D341Med (cell line): ENCODE measurements at regions not wholly inside any gene's neighbourhood (a gene's known extent, or its start where the extent isn't known, plus 50 kb on each side); places are given as distances from the start of the nearest gene placed in this dataset.
"Not testable (repeated sequence)": the region's sequence is repeated elsewhere in the genome, so short reads cannot be mapped to it uniquely, and the experiment has no call there.

Experiments used
- DNase-seq: peaks from one replicate; pipeline ENCODE4 v3.0.0; 2012; ENCODE audit warnings: low spot score

GRCh38 chr9:13439685-13440476 is 160.4 kb upstream of the MPDZ start:
- DNase-seq: peak; percentile 24

DNA sequence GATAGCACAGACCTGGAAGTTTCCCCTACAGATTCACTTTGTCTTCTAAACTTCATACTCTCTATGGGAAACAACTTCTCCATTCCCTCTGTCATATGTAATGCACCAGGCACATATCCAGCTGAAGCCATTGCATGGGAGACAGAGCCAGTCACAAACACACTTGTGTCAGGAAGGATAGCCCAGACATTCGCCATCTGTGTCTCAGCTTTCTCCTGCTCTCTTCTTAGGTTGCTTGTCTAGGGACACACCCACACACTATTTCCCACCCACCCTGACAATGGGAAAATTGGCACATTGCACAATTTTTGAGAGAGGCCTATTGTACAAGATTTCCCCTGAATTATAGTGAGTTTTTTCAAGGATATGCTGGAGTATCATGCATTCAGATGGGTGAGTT is 158.4 kb upstream of the MPDZ start:
- DNase-seq: no peak

DNA sequence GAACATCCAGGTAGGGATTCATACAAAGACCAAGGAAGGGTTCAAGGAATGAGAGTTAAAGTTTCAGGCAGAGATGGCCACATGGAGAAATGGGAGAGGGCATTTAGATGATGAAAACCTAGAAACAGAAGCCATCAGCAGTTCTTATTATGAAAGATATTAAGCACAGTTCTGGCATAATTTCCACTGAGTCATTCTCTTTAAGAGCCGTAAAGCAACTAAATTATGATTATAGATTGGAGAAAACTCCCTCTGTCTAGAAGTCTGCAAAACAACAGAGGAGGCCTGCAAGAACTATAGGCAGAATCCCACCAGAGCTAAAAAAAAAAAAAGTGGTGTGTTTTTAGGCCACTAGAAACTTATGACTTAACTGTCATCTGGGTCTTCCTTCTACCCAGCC is 157.1 kb upstream of the MPDZ start:
- DNase-seq: no peak

DNA sequence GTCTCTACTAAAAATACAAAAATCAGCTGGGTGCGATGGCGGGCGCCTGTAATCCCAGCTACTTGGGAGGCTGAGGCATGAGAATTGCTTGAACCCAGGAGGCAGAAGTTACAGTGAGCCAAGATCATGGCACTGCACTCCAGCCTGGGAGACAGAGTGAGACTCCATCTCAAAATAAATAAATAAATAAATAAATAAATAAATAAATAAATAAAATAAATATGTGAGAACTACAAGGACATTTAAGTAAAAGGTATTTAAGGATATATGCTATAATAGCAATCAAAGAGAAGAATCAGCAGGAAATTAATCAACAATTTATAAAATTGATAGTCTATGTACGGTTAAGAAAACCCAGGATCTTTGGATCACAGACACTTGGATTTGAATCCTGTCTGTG is 154.0 kb upstream of the MPDZ start:
- not testable (repeated sequence) for DNase-seq

DNA sequence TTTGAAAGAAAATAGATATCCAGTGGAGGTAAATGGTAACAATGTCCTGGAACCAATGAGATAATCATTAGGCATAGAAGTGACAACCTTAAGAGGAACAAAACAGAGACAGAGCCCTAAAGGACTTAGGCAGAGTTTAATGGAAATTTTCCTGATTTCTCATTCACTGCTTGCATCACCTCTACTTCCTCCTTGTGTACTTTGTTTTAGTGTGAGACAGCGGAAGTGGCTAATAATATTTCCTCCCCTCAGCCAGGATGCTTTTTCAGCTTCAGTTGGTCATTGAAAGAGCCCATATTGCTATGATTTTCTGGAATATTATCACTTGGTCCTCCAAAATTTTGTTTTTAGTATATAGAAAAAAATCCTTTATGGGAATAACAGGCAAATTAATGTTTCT is 153.4 kb upstream of the MPDZ start:
- no peak for DNase-seq

- DNase-seq: no peak
These were observed 152.2 kb upstream of the MPDZ start for GRCh38 chr9:13431692-13432091.

- DNase-seq: no peak
These were observed 151.7 kb upstream of the MPDZ start for GRCh38 chr9:13431222-13431536.

DNA sequence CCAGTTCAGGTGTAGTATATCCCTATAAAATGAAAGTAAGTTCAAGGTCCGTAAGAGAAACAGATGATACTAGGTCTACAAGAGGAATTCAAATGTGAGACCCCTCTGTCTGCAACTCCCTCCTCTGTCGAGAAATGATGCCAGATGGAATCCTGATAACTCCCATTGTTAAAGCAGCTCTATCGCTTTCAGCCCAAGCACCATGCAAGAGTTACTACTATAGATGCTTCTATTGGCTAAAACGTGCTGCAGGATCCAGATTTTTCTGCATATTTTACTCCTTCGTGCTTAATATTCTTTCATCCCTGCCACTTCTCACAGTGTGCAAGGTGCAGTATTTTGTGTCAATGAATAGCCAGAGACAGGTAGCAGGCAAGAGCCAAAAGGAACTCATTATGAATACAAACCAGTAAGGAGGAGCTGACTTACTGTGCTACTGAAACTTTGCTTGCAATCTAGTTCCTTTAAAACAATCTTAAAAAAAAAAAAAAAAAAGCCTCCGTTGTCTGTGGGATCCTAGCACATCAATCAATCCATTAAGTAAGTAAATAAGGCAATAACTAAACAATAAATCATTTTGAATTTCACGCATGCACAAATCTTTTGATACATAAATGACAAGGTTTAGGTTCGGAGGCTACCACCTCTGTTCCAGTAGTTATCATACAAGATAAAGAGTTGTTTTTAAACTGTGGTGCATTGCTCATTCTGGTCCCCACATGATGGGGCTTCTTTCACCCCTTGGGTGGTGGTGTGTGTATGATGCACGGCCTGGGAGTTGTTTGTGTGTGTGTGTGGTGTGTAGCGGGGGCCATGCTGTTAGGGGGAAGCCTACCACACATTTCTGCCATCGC is 151.1 kb upstream of the MPDZ start:
- no peak for DNase-seq

GRCh38 chr9:13429301-13430190 is 150.1 kb upstream of the MPDZ start:
- DNase-seq: no peak

GRCh38 chr9:13428766-13429165 is 149.3 kb upstream of the MPDZ start:
- no peak for DNase-seq

DNA sequence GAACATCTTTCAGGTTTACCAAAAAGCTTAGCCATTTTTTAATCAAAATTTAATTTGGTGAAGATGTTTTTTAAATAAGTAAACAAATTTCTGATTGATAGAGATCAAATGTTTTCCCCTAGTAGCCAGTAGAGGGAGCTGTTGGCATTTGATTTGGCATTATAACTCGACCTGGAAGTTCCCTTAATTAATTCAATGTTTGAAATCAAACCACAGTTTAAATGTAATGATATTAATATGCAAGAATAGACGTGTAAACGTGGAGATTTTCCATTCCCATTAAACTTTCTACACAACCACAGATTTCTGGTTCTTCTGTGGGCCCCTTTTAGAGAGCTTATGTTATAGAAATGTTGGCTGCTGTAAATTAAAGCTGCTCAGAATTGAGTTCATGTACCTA is 148.1 kb upstream of the MPDZ start:
- peak; percentile 38 for DNase-seq

- DNase-seq: no peak
These were observed 147.1 kb upstream of the MPDZ start for GRCh38 chr9:13426606-13427005.

DNA sequence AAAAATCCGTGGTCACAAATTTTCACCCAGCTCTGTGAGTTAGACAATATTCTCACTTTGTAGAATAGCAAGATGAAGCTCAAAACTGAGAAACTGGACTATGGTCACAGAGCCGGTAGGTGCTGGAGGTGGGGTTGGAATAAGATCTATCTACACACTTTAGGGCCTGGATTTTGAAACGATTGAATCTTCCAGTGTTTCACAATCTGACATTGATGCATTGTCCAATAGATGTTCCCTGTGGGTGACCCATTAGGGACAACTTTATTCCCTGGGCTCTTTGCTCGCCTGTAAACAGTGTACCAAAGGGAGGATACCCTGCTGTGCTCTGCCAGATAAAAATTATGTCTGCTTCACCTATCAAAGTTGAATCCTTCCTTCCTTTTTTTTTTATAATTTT is 145.4 kb upstream of the MPDZ start:
- DNase-seq: no peak

GRCh38 chr9:13424204-13424603 is 144.7 kb upstream of the MPDZ start:
- no peak for DNase-seq

GRCh38 chr9:13414349-13414748 is 134.9 kb upstream of the MPDZ start:
- DNase-seq: no peak

- DNase-seq: no peak
These were observed 132.8 kb upstream of the MPDZ start for GRCh38 chr9:13412331-13412730.

- no peak for DNase-seq
These were observed 132.3 kb upstream of the MPDZ start for GRCh38 chr9:13411791-13412190.

DNA sequence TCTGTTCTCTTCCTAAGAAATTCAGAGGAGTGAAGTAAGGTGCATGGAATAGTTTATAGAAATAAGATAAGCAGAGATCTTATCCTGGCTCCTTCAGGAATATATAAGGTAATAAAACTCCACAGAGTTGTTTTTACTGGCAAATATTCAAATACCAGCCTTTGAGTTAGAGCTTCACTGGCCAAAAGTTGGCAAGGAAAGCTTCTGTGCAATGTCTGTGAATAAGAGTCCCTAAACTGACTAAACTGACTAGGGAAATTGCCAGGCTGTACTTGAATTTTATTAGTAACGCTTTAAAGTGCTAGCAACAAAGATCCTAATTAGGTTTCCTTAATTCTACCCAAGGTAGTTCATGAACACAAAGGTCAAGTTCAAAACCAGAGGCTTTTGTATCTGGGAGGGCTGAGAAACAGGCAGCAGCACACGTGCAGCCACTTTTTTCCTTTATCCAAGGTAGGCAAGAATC is 131.1 kb upstream of the MPDZ start:
- no peak for DNase-seq

- DNase-seq: no peak
These were observed 118.2 kb upstream of the MPDZ start for GRCh38 chr9:13397661-13398060.

GRCh38 chr9:13397220-13397619 is 117.7 kb upstream of the MPDZ start:
- no peak for DNase-seq

- no peak for DNase-seq
These were observed 116.9 kb upstream of the MPDZ start for GRCh38 chr9:13396418-13396817.

GRCh38 chr9:13395156-13395555 is 115.7 kb upstream of the MPDZ start:
- no peak for DNase-seq
